GM19351 (cell line): ENCODE measurements at regions not wholly inside any gene's neighbourhood (a gene's known extent, or its start where the extent isn't known, plus 50 kb on each side); places are given as distances from the start of the nearest gene placed in this dataset.

ENCODE experiments used
- ATAC-seq: cut with Tn5 transposase; IDR thresholded peaks from one replicate; pipeline ENCODE4 v1.9.1; 2021; ENCODE audit warnings: mild to moderate bottlenecking, moderate library complexity; ENCODE audit not compliant: unreplicated experiment

- ATAC-seq = no peak
These were observed 290.3 kb downstream of the CHRM3 start for GRCh38 chr1:239676522-239677273.

GRCh38 chr1:239677362-239677761, 291.0 kb downstream of the CHRM3 start:
- no peak for ATAC-seq

GRCh38 chr1:239678181-239678580, 291.8 kb downstream of the CHRM3 start:
- no peak for ATAC-seq

- no peak for ATAC-seq
These were observed 295.7 kb downstream of the CHRM3 start for GRCh38 chr1:239682046-239682445.

- no peak for ATAC-seq
These were observed 296.6 kb downstream of the CHRM3 start for GRCh38 chr1:239682960-239683359.

- no peak for ATAC-seq
These were observed 300.0 kb downstream of the CHRM3 start for GRCh38 chr1:239686386-239686785.

- no peak for ATAC-seq
These were observed 309.9 kb downstream of the CHRM3 start for GRCh38 chr1:239696317-239696716.

- no peak for ATAC-seq
These were observed 314.3 kb downstream of the CHRM3 start for GRCh38 chr1:239700667-239701066.

GRCh38 chr1:239703075-239703474, 316.7 kb downstream of the CHRM3 start:
- no peak for ATAC-seq

GRCh38 chr1:239706245-239706892, 320.0 kb downstream of the CHRM3 start:
- no peak for ATAC-seq

GRCh38 chr1:239707615-239708014, 321.2 kb downstream of the CHRM3 start:
- ATAC-seq = no peak

- no peak for ATAC-seq
These were observed 322.3 kb downstream of the CHRM3 start for GRCh38 chr1:239708622-239709021.

GRCh38 chr1:239711768-239712167, 325.4 kb downstream of the CHRM3 start:
- ATAC-seq = no peak

GRCh38 chr1:239717097-239717917, 330.9 kb downstream of the CHRM3 start:
- ATAC-seq = no peak

GRCh38 chr1:239717918-239718184, 331.5 kb downstream of the CHRM3 start:
- no peak for ATAC-seq

- no peak for ATAC-seq
These were observed 332.2 kb downstream of the CHRM3 start for GRCh38 chr1:239718571-239718970.

GRCh38 chr1:239718997-239719628, 332.7 kb downstream of the CHRM3 start:
- ATAC-seq = no peak

GRCh38 chr1:239719642-239720258, 333.4 kb downstream of the CHRM3 start:
- no peak for ATAC-seq

- ATAC-seq = no peak
These were observed 335.7 kb downstream of the CHRM3 start for GRCh38 chr1:239722035-239722434.

GRCh38 chr1:239723776-239724367, 337.5 kb downstream of the CHRM3 start:
- no peak for ATAC-seq

GRCh38 chr1:239725371-239725770, 339.0 kb downstream of the CHRM3 start:
- no peak for ATAC-seq
